ENCODE measurements at regions not wholly inside any gene's neighbourhood (a gene's known extent, or its start where the extent isn't known, plus 50 kb on each side); places are given as distances from the start of the nearest gene placed in this dataset.
A peak's percentile ranks its signal among the peaks of the same experiment; 100 is the strongest.

DNA sequence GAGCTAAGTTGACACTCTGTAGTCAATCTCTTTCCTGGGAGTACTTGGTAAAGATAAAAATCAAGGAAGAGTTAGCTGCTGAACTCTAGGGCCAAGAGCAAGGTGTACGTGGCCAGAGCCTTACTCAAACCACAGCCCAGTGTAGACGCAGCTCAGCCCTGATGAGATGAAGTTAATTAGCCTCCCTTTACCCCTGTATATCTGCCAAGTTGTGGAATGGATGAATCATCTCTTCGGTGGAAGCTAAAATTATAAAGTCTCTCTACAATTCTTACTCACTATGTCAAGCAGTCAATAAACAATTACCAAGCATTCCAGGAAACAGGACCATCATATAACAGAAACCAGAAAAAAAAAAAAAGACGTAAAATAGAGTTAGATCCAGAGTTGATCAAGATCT is 146.9 kb upstream of the UFM1 start:
- peaks cover 5% of the 10 kb centered on the region for H3K36me3 Mint-ChIP-seq
- ATAC-seq (no peak), DNase-seq (ENCODE audit: low spot score) (no peak)

DNA sequence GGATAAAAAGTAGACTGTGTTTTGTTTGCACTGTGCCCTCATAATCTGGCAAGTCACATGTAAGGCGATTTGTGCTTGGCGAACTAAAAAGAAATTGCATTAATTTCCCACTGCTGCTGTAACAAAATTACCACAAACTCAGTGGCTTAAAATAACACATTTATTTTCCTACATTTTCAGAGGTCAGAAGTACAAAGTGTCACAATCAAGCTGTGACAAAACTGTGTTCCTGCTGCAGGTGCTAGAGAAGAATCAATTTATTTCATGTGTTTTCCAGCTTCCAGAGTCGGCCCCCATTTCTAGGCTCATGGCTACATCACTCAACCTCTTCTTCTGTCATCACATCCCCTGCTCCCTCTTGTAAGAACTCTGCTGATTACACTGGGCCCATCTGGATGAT is 158.6 kb upstream of the UFM1 start:
- Mint-ChIP-seq H3K4me3 (no peak overlapping the region), H3K9me3 (peaks cover 9% of the 10 kb centered on the region), H3K27me3 (no peaks in the 10 kb centered on the region), H3K36me3 (no peaks in the 10 kb centered on the region), H3K4me1 (ENCODE audit: low read depth in 2 of 2) (no peaks in the 10 kb centered on the region), H3K27ac (no peak overlapping the region)
- DNase-seq (ENCODE audit: low spot score) (no peak), ATAC-seq (no peak)

More for the DNA sequence above, 146.9 kb upstream of the UFM1 start:
- H3K9me3 Mint-ChIP-seq = peaks cover 12% of the 10 kb centered on the region
- no peak overlapping the region for H3K27ac Mint-ChIP-seq
- no peak overlapping the region for H3K4me3 Mint-ChIP-seq
- H3K4me1 Mint-ChIP-seq (ENCODE audit: low read depth in 2 of 2) = no peaks in the 10 kb centered on the region
- no peaks in the 10 kb centered on the region for H3K27me3 Mint-ChIP-seq

DNA sequence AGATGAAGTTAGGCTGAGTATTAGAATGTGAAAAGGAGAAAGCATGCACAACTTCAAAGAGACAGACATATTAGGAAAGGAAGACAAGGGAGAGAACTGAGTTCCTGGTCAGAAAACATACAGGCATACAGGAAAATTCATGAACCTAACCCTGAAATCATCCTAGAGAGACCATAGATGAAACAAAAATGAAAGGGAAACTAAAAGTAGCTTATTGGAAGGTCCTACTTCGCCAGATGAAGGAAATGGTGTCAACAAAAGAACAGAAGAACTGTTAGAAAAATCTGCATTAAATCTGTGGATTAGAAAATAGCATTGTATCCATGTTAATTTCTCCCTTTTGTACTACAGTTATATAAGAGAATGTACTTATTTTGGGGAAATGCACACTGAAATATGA is 169.0 kb upstream of the UFM1 start:
- no peak for DNase-seq (ENCODE audit: low spot score)
- ATAC-seq = no peak
- Mint-ChIP-seq H3K4me1 (ENCODE audit: low read depth in 2 of 2) (peaks cover 9 to 10% of the 10 kb centered on the region in 2 donors), H3K9me3 (peaks cover 5% of the 10 kb centered on the region), H3K27me3 (no peaks in the 10 kb centered on the region), H3K4me3 (peak overlapping the region; percentile 75), H3K36me3 (peaks cover 4% of the 10 kb centered on the region), H3K27ac (peak overlapping the region; percentile 18 to 55)

DNA sequence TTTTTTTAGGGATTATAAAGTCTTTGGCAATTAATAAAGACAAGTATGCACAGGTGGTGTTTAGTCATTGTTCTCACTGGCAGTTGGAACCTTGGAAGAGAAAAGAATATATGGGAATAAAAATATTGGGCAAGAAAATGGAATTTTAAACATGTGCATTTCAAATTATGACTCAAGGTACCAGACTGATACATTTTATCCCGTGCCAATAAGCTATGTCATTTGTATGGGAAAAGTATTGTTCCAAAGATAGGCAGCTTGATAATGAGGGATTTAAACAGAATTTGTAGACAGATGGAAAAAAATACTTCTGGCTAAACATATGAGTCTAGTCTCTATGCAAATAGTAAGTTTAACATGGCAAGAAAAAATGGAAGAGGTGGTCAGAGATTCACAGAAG is 169.5 kb upstream of the UFM1 start:
- no peak for DNase-seq (ENCODE audit: low spot score)
- peak overlapping the region; percentile 75 for H3K4me3 Mint-ChIP-seq
- H3K9me3 Mint-ChIP-seq = peaks cover 5% of the 10 kb centered on the region
- peaks cover 4% of the 10 kb centered on the region for H3K36me3 Mint-ChIP-seq
- peak overlapping the region in 1 of 2 donors; percentile 55 for H3K27ac Mint-ChIP-seq
- no peaks in the 10 kb centered on the region for H3K27me3 Mint-ChIP-seq
- no peak for ATAC-seq
- peaks cover 9 to 10% of the 10 kb centered on the region in 2 donors for H3K4me1 Mint-ChIP-seq (ENCODE audit: low read depth in 2 of 2)

DNA sequence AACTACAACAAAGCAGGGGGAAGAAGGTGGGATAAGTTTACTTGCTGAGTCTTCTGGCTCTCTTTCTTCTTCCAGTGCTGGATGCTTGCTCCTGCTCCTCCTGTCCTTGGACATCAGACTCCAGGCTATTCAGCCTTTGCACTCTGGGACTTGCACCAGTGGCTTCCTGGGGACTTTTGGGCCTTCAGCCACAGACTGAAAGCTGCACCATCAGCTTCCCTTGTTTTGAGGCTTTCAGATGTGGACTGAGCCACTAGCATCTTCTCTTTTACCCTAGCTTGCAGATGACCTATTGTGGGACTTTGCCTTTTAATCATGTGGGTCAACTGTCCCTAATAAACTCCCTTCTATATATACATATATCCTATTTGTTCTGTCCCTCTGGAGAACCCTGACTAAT is 173.0 kb upstream of the UFM1 start:
- DNase-seq (ENCODE audit: low spot score) = no peak
- H3K4me1 Mint-ChIP-seq (ENCODE audit: low read depth in 2 of 2) = peaks cover 9 to 10% of the 10 kb centered on the region in 2 donors
- no peak overlapping the region for H3K4me3 Mint-ChIP-seq
- H3K27me3 Mint-ChIP-seq = no peaks in the 10 kb centered on the region
- no peak overlapping the region for H3K27ac Mint-ChIP-seq
- no peak for ATAC-seq
- H3K36me3 Mint-ChIP-seq = no peaks in the 10 kb centered on the region
- H3K9me3 Mint-ChIP-seq = peaks cover 5% of the 10 kb centered on the region

DNA sequence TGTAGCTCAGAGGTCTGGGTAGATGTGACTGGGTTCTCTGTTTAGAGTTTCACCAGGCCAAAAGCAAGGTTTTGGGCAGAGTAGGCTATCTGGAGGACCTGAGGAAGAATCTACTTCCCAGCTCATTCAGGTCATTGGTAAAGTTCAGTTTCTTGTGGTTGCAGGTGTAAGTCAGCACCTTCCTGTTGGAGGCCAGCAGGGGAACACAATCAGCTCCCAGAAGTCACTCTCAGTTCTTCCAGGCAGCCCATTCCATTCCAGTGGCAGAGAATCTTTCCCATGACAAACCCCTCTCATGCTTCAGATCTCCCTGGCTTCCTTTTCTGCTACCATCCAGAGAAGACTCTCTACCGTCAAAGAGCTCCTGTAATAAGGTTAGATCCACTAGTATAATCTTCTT is 176.2 kb upstream of the UFM1 start:
- no peaks in the 10 kb centered on the region for H3K4me1 Mint-ChIP-seq (ENCODE audit: low read depth in 2 of 2)
- H3K27me3 Mint-ChIP-seq = no peaks in the 10 kb centered on the region
- H3K27ac Mint-ChIP-seq = no peak overlapping the region
- no peak for DNase-seq (ENCODE audit: low spot score)
- H3K9me3 Mint-ChIP-seq = peaks cover 4% of the 10 kb centered on the region
- H3K36me3 Mint-ChIP-seq = no peaks in the 10 kb centered on the region
- ATAC-seq = no peak
- no peak overlapping the region for H3K4me3 Mint-ChIP-seq

DNA sequence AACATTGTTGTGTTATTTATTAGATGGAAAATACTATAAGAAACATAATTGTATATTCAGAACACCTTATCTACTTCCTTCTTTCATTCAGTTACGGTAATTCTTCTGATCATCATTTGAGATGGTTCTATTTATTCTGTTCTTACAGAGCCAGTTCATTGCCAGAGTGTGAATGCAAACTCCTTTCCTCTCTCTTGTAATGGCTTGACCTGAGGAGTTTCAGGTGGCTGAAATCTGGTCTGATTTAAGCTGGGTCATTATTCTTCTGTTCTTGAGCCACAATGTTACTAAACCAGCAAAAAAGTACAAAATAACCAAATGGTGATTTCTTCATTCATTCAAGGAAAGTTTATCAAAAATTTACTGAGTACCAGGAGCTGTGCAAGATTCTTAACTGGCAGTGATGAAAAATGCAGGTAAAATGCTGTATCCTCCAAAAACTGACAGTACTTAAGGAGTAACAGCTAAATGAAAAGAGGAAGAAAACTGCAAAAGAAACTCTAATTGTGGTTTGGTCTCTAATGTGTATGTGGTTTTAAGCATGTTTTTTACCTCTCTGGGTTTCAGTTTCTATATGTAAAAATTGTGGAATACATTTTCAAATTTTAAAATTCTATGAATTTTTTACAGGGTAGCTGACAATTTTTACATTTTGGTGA is 182.4 kb upstream of the UFM1 start:
- no peak overlapping the region for H3K27ac Mint-ChIP-seq

DNA sequence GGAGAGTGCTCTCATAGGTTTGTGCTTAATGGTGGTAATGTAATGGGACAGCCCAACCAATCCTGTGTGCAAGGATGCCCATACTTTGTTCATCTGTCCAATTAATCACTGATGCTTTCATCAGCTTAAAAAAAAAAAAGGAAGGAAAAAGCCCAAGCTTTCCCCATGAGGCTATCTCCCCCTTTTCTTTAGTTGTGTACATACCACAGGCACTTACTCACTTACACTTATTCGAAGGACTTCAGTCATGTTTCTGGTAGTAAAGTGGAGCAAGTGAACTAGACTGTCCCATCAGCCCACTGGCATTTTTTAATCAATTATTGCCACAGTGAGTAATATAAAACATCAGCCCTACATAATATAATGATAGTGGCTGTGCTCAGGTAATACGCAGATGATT is 183.5 kb upstream of the UFM1 start:
- no peak for DNase-seq (ENCODE audit: low spot score)

More for the DNA sequence above, 182.4 kb upstream of the UFM1 start:
- Mint-ChIP-seq H3K27me3 (no peaks in the 10 kb centered on the region), H3K9me3 (no peaks in the 10 kb centered on the region), H3K36me3 (no peaks in the 10 kb centered on the region), H3K4me1 (ENCODE audit: low read depth in 2 of 2) (peaks cover 3 to 4% of the 10 kb centered on the region in 2 donors), H3K4me3 (no peak overlapping the region)
- no peak for ATAC-seq
- DNase-seq (ENCODE audit: low spot score) = no peak

DNA sequence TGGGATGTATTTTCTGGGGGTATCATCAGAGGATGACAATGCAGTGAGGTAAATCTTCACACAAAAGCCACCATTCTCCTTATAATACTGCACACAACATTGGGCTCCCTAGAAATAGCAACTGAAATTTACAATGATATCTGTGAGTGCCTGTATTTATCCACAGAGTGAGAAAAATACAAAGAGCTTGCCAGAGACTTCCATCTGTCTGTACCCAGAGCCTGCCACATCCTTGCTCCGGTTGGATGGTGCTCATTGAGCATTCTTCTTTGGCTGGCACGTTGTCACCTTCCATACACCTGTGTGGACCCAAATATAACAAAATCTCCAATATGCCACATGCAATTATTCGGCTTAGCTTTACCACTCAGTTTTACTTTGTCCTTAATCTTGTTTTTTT is 189.5 kb upstream of the UFM1 start:
- ATAC-seq = no peak
- Mint-ChIP-seq H3K4me1 (ENCODE audit: low read depth in 2 of 2) (no peaks in the 10 kb centered on the region), H3K36me3 (peaks cover 6% of the 10 kb centered on the region), H3K27ac (no peak overlapping the region), H3K27me3 (no peaks in the 10 kb centered on the region), H3K4me3 (no peak overlapping the region), H3K9me3 (peaks cover 9% of the 10 kb centered on the region)
- DNase-seq (ENCODE audit: low spot score) = no peak

More for the DNA sequence above, 183.5 kb upstream of the UFM1 start:
- no peak overlapping the region for H3K27ac Mint-ChIP-seq
- H3K9me3 Mint-ChIP-seq = no peaks in the 10 kb centered on the region
- H3K4me3 Mint-ChIP-seq = no peak overlapping the region
- no peaks in the 10 kb centered on the region for H3K36me3 Mint-ChIP-seq
- peaks cover 3 to 4% of the 10 kb centered on the region in 2 donors for H3K4me1 Mint-ChIP-seq (ENCODE audit: low read depth in 2 of 2)
- ATAC-seq = no peak
- no peaks in the 10 kb centered on the region for H3K27me3 Mint-ChIP-seq

DNA sequence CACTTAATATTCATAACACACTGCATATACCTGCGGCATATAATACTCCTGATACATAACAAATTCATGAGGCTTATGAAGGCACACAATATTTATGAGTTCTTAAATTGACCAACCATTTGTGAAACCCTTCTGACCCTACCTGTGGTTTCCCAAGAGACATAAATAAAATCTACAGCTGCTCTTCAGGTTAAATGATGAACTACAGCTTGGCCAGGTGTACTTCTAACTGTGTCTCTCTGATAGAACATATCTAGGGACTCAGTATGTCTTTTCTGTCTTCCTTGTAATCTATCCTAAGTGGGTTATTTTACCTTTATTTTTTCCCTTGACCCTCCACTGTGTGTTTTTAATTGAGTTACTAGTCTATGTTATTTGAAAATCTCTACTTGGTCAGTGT is 189.9 kb upstream of the UFM1 start:
- Mint-ChIP-seq H3K4me3 (no peak overlapping the region), H3K36me3 (peaks cover 6% of the 10 kb centered on the region), H3K9me3 (peaks cover 9% of the 10 kb centered on the region), H3K27me3 (no peaks in the 10 kb centered on the region), H3K4me1 (ENCODE audit: low read depth in 2 of 2) (no peaks in the 10 kb centered on the region), H3K27ac (no peak overlapping the region)
- DNase-seq (ENCODE audit: low spot score) (no peak), ATAC-seq (no peak)

DNA sequence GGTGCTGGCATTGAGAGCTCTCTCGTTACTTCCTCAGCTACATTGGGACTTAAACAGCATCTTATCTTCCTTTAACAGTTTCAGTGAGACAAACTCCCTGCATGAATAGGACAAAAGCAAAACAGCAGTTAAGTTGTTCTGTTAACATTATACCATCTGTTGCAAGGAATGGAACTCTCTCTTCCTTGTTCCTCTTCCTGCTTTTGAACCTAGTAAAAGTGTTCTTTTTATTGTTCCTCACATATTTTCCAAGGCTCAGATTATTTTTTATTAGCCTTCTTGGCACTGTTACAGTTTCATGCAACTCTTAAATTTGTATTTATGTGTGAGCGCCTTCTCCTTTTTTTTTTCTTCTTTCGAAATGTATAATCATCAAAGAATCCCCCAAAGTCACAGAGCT is 202.6 kb upstream of the UFM1 start:
- H3K4me1 Mint-ChIP-seq (ENCODE audit: low read depth in 2 of 2) = no peaks in the 10 kb centered on the region
- DNase-seq (ENCODE audit: low spot score) = no peak
- H3K9me3 Mint-ChIP-seq = peaks cover 30% of the 10 kb centered on the region
- no peak overlapping the region for H3K27ac Mint-ChIP-seq
- ATAC-seq = no peak
- no peaks in the 10 kb centered on the region for H3K27me3 Mint-ChIP-seq
- no peak overlapping the region for H3K4me3 Mint-ChIP-seq
- H3K36me3 Mint-ChIP-seq = peaks cover 14% of the 10 kb centered on the region

DNA sequence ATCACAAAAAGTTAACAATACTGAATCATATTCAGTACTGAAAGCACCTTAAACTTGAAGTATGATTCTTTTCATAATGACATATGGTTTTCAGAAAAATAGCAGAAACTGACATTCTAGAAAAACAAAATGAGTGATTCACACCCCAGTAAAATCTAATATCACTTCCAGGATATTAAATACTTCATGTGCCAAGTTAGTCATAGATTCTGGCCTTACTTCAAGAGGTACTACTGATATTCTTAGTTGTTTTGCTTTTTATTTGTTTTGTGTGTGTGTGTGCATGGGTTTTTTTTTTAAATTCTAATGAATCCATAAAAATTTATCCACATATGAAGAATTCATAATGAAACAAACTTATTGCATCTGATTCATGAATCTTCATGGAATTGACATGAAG is 207.9 kb upstream of the UFM1 start:
- Mint-ChIP-seq H3K4me1 (ENCODE audit: low read depth in 2 of 2) (no peaks in the 10 kb centered on the region), H3K27ac (no peak overlapping the region), H3K4me3 (no peak overlapping the region), H3K36me3 (peaks cover under 1% of the 10 kb centered on the region), H3K9me3 (peaks cover 4% of the 10 kb centered on the region), H3K27me3 (no peaks in the 10 kb centered on the region)
- DNase-seq (ENCODE audit: low spot score) = no peak
- ATAC-seq = no peak

DNA sequence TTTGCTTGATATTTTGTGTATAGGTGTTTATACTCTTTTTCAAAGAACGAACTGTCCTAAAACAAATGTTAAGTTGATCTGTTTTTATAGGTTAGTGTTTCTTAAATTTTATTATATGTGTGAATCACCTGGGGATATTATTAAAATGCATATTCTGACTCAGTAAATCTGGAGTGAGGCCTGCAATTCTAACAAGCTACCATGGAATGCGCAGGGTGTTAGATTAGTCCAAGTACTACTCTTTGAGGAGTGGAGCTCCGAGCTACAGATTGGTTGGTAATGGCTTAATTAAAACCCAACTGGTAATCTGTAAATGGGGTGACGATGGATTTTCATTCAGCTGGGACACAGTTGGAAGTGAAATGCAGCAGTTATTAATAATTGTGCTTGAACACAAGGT is 214.1 kb upstream of the UFM1 start:
- ATAC-seq (no peak), DNase-seq (ENCODE audit: low spot score) (no peak)
- Mint-ChIP-seq H3K27ac (no peak overlapping the region), H3K27me3 (no peaks in the 10 kb centered on the region), H3K36me3 (peaks cover under 1% of the 10 kb centered on the region), H3K9me3 (peaks cover 5% of the 10 kb centered on the region), H3K4me1 (ENCODE audit: low read depth in 2 of 2) (no peaks in the 10 kb centered on the region), H3K4me3 (no peak overlapping the region)

DNA sequence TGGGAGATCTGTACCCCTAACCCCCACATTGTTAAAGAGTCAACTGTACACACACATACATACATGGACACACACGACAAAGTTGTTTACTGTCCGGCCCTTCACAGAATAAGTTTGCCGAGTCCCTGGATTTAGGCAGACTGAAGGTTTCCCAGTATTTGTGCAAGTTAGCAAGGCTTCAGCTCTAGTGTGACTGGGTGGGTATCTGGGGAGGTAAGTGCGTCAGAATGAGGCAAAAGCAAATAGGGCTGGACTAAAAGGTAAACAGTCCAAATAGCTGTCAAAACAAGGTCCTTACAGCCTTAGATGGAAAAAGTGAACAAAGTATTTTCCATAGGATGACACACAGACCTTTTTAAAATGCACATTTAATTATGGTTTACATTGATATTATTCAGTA is 228.4 kb upstream of the UFM1 start:
- no peak for DNase-seq (ENCODE audit: low spot score)
- Mint-ChIP-seq H3K9me3 (peaks cover 10% of the 10 kb centered on the region), H3K4me1 (ENCODE audit: low read depth in 2 of 2) (no peaks in the 10 kb centered on the region), H3K27ac (no peak overlapping the region), H3K27me3 (no peaks in the 10 kb centered on the region), H3K4me3 (no peak overlapping the region), H3K36me3 (peaks cover 7% of the 10 kb centered on the region)
- ATAC-seq = no peak

DNA sequence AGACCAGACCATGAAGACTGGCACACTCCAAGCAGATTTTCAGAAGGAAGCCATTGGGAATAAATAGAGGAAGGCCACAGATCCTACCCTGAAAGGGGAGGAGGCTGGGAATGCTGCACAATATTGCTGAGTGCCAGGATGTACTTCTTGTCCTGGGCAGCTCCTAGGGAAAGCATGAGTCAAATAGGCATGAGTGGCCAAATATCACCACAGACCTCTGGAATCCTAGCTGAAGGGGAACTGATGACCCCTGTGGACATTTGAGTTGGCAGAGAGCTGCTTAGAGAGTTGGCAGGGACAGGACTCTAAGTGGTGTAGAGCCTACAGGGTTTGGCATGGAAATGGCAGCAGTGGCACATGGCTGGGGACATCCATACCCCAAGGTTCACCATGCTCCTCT is 234.3 kb upstream of the TRPC4 start:
- ATAC-seq (no peak), DNase-seq (ENCODE audit: low spot score) (no peak)
- Mint-ChIP-seq H3K4me1 (ENCODE audit: low read depth in 2 of 2) (no peaks in the 10 kb centered on the region), H3K4me3 (no peak overlapping the region), H3K27ac (no peak overlapping the region), H3K36me3 (peaks cover 5% of the 10 kb centered on the region), H3K9me3 (peaks cover 16% of the 10 kb centered on the region), H3K27me3 (no peaks in the 10 kb centered on the region)

All from natural killer cell treated with Interleukin-12 subunit alpha and Interleukin-12 subunit beta and Interleukin-15 and Interleukin-18, amount 100 ng/mL, for 72 hours (primary cell).